B cell (primary cell): ENCODE measurements at regions not wholly inside any gene's neighbourhood (a gene's known extent, or its start where the extent isn't known, plus 50 kb on each side); places are given as distances from the start of the nearest gene placed in this dataset.

Experiments used
- ATAC-seq: fragments of 200-7000 bp; cut with Tn5 transposase; one replicate; pipeline ENCODE4 v1.10.0; 2021; ENCODE audit warnings: low read depth, mild to moderate bottlenecking, moderate number of reproducible peaks, moderate library complexity
- CTCF ChIA-PET: fragments of 350-600 bp; sonication (Branson Sonifier 250); formaldehyde crosslinking; loops from one replicate; lab custom pipeline; 2021; ENCODE audit warnings: antibody characterized with exemption, inconsistent platforms; lab: Charles Lee
- POLR2A ChIA-PET: fragments of 350-600 bp; sonication (Branson Sonifier 250); formaldehyde crosslinking; loops from one replicate; lab custom pipeline; 2021; ENCODE audit warnings: antibody characterized with exemption; lab: Charles Lee
- DNase-seq: peaks from one replicate; pipeline ENCODE4 v3.0.0; 2013
- H2AFZ ChIP-seq: 2 replicates; pipeline ENCODE4 v1.6.1; 2012; ENCODE audit warnings: mild to moderate bottlenecking, low read depth, low read length; ENCODE audit not compliant: insufficient read depth, poor library complexity, severe bottlenecking
- H3K27ac ChIP-seq, 2 donors: 1 replicate in 1 of 2; 2 replicates in 1 of 2; pipeline ENCODE4 v1.5.1; 2012 to 2013; ENCODE audit warnings: low read length in 2 of 2, mild to moderate bottlenecking in 2 of 2, moderate library complexity in 1 of 2
- H3K27me3 ChIP-seq, 4 experiments: fragments of 200-600 bp in 1 of 4; sonication (generic) in 1 of 4; replicated peaks in 1 of 4; 1 replicate in 2 of 4; 2 replicates in 2 of 4; pipeline versions ENCODE4 v1.6.1 to v1.7.0; 2013 to 2016; ENCODE audit warnings: low read length in 3 of 4, mild to moderate bottlenecking in 2 of 4, mixed read lengths in 1 of 4, moderate library complexity in 1 of 4; ENCODE audit not compliant: insufficient read depth in 4 of 4, control insufficient read depth in 3 of 4; ENCODE audit errors: control extremely low read depth in 1 of 4
- H3K36me3 ChIP-seq, 2 experiments: replicated peaks in 1 of 2; 1 replicate in 1 of 2; 2 replicates in 1 of 2; pipeline versions ENCODE4 v1.6.1 to v1.7.1; 2013; ENCODE audit warnings: low read length in 1 of 2; ENCODE audit not compliant: insufficient read depth in 2 of 2, control insufficient read depth in 1 of 2; ENCODE audit errors: control extremely low read depth in 1 of 2, extremely low read depth in 1 of 2
- H3K4me1 ChIP-seq, 2 donors: fragments of 200-600 bp in 1 of 2; sonication (generic) in 1 of 2; 1 replicate in 1 of 2; 2 replicates in 1 of 2; pipeline versions ENCODE4 v1.5.1 to v1.6.1; 2013 to 2017; ENCODE audit warnings: low read length in 2 of 2; ENCODE audit not compliant: control insufficient read depth in 2 of 2, insufficient read depth in 2 of 2
- H3K4me2 ChIP-seq: replicated peaks from 2 replicates; pipeline ENCODE3; 2012; ENCODE audit warnings: mild to moderate bottlenecking, low read depth, low read length; ENCODE audit not compliant: poor library complexity, severe bottlenecking
- H3K4me3 ChIP-seq, 5 experiments: fragments of 200-600 bp in 1 of 5; sonication (generic) in 1 of 5; 1 replicate in 3 of 5; 2 replicates in 2 of 5; pipeline versions ENCODE4 v1.5.1 to v1.7.0; 2011 to 2016; ENCODE audit warnings: low read length in 4 of 5, mild to moderate bottlenecking in 4 of 5, low read depth in 2 of 5, control low read depth in 1 of 5, moderate library complexity in 1 of 5; ENCODE audit not compliant: insufficient read depth in 1 of 5; ENCODE audit errors: control extremely low read depth in 1 of 5, extremely low read depth in 1 of 5
- H3K79me2 ChIP-seq: fragments of 200-600 bp; sonication (generic); one replicate; pipeline ENCODE4 v1.6.0; 2016; ENCODE audit warnings: low read length; ENCODE audit not compliant: control insufficient read depth, insufficient read depth
- H3K9ac ChIP-seq: fragments of 200-600 bp; sonication (generic); 2 replicates; pipeline ENCODE4 v1.6.1; 2017; ENCODE audit warnings: mild to moderate bottlenecking, low read length, moderate library complexity
- H3K9me3 ChIP-seq, 3 donors: one replicate each; pipeline versions ENCODE4 v1.6.1 to v1.7.1; 2013; ENCODE audit warnings: low read length in 2 of 3; ENCODE audit not compliant: control insufficient read depth in 2 of 3, insufficient read depth in 1 of 3; ENCODE audit errors: control extremely low read depth in 1 of 3
- H4K20me1 ChIP-seq: 2 replicates; pipeline ENCODE4 v1.6.0; 2012; ENCODE audit warnings: mild to moderate bottlenecking, low read length; ENCODE audit not compliant: insufficient read depth, control insufficient read depth, poor library complexity, severe bottlenecking
- H3K27ac Mint-ChIP-seq: one replicate; pipeline ENCODE4 v1.8.0; 2021; ENCODE audit warnings: mixed read lengths
- H3K27me3 Mint-ChIP-seq: one replicate; pipeline ENCODE4 v1.8.0; 2021; ENCODE audit warnings: mixed read lengths
- H3K4me1 Mint-ChIP-seq: one replicate; pipeline ENCODE4 v1.8.0; 2021; ENCODE audit warnings: mixed read lengths
- H3K4me3 Mint-ChIP-seq: one replicate; pipeline ENCODE4 v1.8.0; 2021; ENCODE audit warnings: mixed read lengths
- H3K9me3 Mint-ChIP-seq: one replicate; pipeline ENCODE4 v1.8.0; 2022; ENCODE audit warnings: mixed read lengths; ENCODE audit not compliant: insufficient read depth
- EZH2 ChIP-seq: IDR thresholded peaks from 2 replicates; pipeline ENCODE4 v1.6.1; 2012; ENCODE audit warnings: borderline replicate concordance, low read depth, mild to moderate bottlenecking, moderate library complexity, low read length; ENCODE audit not compliant: insufficient read depth, poor library complexity, severe bottlenecking
- WGBS: methylation state at CpG from one replicate; pipeline ENCODE4 v1.1.5; 2013; ENCODE audit warnings: missing lambda C conversion rate; ENCODE audit not compliant: insufficient coverage; 5-methylcytosine and 5-hydroxymethylcytosine counted together
- intact Hi-C: fragments of 100-400 bp; cut with micrococcal nuclease; formaldehyde crosslinking; loops from one replicate; pipeline ENCODE4 v1.10.0; 2022
- TF ChIP-seq, protein P1 (sequence below): fragments of 200-600 bp; IDR thresholded peaks from one replicate; pipeline ENCODE4 v1.8.0; 2022; ENCODE audit warnings: antibody characterized with exemption, mild to moderate bottlenecking

- intact Hi-C loops: loop anchor here (10.0 kb wide), 1 partner anchor 526 kb away; no protein-coding TSS in a partner anchor
- no CpG with 5 or more reads among the region's 3 CpGs for WGBS
These were observed 61.4 kb upstream of the TSPAN8 start for GRCh38 chr12:71219224-71219623.

DNA sequence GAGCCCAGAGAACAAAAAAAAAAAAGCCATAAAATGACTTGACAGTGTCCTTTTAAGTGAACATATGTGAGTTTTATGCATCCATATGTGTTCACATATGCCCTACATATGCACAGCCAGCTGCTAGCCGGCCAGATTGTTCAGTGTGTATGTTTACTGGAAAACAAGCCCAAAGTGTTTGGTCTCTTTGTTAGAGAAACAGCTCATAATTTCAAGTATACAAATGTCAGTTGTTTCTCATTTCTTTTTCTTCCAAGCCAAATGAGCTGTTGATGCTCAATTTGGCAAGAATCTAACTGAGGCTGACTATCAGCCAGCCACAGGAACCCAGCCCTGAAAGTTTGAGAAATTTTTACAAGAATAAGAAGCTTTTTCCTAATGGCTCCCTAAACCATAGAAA is 60.8 kb upstream of the TSPAN8 start:
- H3K4me2 ChIP-seq: no peak overlapping the region
- no peaks in the 10 kb centered on the region for H3K4me1 Mint-ChIP-seq
- H3K27ac Mint-ChIP-seq: no peak overlapping the region
- H3K4me3 ChIP-seq: no peak overlapping the region
- H4K20me1 ChIP-seq: no peaks in the 10 kb centered on the region
- H3K36me3 ChIP-seq: no peaks in the 10 kb centered on the region
- H3K4me1 ChIP-seq: no peaks in the 10 kb centered on the region
- no peak for DNase-seq
- peaks cover 6% of the 10 kb centered on the region for H3K27me3 Mint-ChIP-seq
- intact Hi-C loops: loop anchor here (10.0 kb wide), 1 partner anchor 526 kb away; no protein-coding TSS in a partner anchor
- POLR2A ChIA-PET: no interaction called here
- no CpG with 5 or more reads among the region's 1 CpG for WGBS
- no peak overlapping the region for H3K27ac ChIP-seq
- TF ChIP-seq, protein P1, sequence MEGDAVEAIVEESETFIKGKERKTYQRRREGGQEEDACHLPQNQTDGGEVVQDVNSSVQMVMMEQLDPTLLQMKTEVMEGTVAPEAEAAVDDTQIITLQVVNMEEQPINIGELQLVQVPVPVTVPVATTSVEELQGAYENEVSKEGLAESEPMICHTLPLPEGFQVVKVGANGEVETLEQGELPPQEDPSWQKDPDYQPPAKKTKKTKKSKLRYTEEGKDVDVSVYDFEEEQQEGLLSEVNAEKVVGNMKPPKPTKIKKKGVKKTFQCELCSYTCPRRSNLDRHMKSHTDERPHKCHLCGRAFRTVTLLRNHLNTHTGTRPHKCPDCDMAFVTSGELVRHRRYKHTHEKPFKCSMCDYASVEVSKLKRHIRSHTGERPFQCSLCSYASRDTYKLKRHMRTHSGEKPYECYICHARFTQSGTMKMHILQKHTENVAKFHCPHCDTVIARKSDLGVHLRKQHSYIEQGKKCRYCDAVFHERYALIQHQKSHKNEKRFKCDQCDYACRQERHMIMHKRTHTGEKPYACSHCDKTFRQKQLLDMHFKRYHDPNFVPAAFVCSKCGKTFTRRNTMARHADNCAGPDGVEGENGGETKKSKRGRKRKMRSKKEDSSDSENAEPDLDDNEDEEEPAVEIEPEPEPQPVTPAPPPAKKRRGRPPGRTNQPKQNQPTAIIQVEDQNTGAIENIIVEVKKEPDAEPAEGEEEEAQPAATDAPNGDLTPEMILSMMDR: no peak
- no peaks in the 10 kb centered on the region for H3K27me3 ChIP-seq
- no peaks in the 10 kb centered on the region for H3K79me2 ChIP-seq
- H2AFZ ChIP-seq: no peak overlapping the region
- H3K9me3 Mint-ChIP-seq: no peaks in the 10 kb centered on the region
- ATAC-seq: no peak
- CTCF ChIA-PET: interaction anchor here (1.0 kb wide), 1 partner anchor 8 kb away, joined by 3 read pairs; no protein-coding TSS in a partner anchor
- H3K9me3 ChIP-seq: no peaks in the 10 kb centered on the region
- no peak overlapping the region for H3K9ac ChIP-seq
- H3K4me3 Mint-ChIP-seq: no peak overlapping the region

More at GRCh38 chr12:71219224-71219623, 61.4 kb upstream of the TSPAN8 start:
- DNase-seq: no peak
- Histone ChIP-seq H3K9me3 (no peaks in the 10 kb centered on the region), H3K4me2 (no peak overlapping the region), H2AFZ (no peak overlapping the region), H4K20me1 (no peaks in the 10 kb centered on the region), H3K79me2 (no peaks in the 10 kb centered on the region), H3K4me3 (no peak overlapping the region), H3K9ac (no peak overlapping the region), H3K4me1 (no peaks in the 10 kb centered on the region), H3K27ac (no peak overlapping the region), H3K36me3 (no peaks in the 10 kb centered on the region), H3K27me3 (no peaks in the 10 kb centered on the region)
- no peaks in the 10 kb centered on the region for H3K9me3 Mint-ChIP-seq
- TF ChIP-seq, protein P1: no peak
- TF ChIP-seq EZH2: no peak
- CTCF ChIA-PET: interaction anchor here (1.0 kb wide), 1 partner anchor 9 kb away, joined by 3 read pairs; no protein-coding TSS in a partner anchor
- H3K4me1 Mint-ChIP-seq: no peaks in the 10 kb centered on the region
- ATAC-seq: no peak
- H3K27ac Mint-ChIP-seq: no peak overlapping the region
- peaks cover 6% of the 10 kb centered on the region for H3K27me3 Mint-ChIP-seq
- H3K4me3 Mint-ChIP-seq: no peak overlapping the region
- POLR2A ChIA-PET: no interaction called here
